WTC11 (cell line): ENCODE measurements at regions not wholly inside any gene's neighbourhood (a gene's known extent, or its start where the extent isn't known, plus 50 kb on each side); places are given as distances from the start of the nearest gene placed in this dataset.

Experiments
- ATAC-seq: fragments of 200-7000 bp; cut with Tn5 transposase; 2 replicates; pipeline ENCODE4 v1.10.0; 2021; ENCODE audit warnings: mild to moderate bottlenecking, moderate library complexity
- CTCF ChIA-PET: fragments of 300-600 bp; sonication (Branson Sonifier 250); formaldehyde crosslinking; loops from one replicate; lab custom pipeline; 2021; ENCODE audit warnings: antibody characterized with exemption; lab: Charles Lee
- POLR2A ChIA-PET: fragments of 350-600 bp; sonication (Branson Sonifier 250); formaldehyde crosslinking; loops from one replicate; lab custom pipeline; 2021; ENCODE audit warnings: antibody characterized with exemption; lab: Charles Lee
- DNase-seq: peaks from one replicate; pipeline ENCODE4 v3.0.0; 2021; ENCODE audit warnings: low spot score
- H3K27ac Mint-ChIP-seq: 2 replicates; pipeline ENCODE4 v1.8.0; 2021; ENCODE audit warnings: mixed read lengths
- H3K27me3 Mint-ChIP-seq: 2 replicates; pipeline ENCODE4 v1.8.0; 2021; ENCODE audit warnings: low read depth, mild to moderate bottlenecking, moderate library complexity, mixed read lengths
- H3K36me3 Mint-ChIP-seq: 2 replicates; pipeline ENCODE4 v1.8.0; 2021; ENCODE audit warnings: mixed read lengths
- H3K4me1 Mint-ChIP-seq: 2 replicates; pipeline ENCODE4 v1.8.0; 2022; ENCODE audit warnings: mixed read lengths
- H3K4me3 Mint-ChIP-seq: 2 replicates; pipeline ENCODE4 v1.8.0; 2021; ENCODE audit warnings: mild to moderate bottlenecking, moderate library complexity, mixed read lengths
- H3K9me3 Mint-ChIP-seq: 2 replicates; pipeline ENCODE4 v1.8.0; 2021; ENCODE audit warnings: mixed read lengths
- AFF4 ChIP-seq: sonication (generic); formaldehyde crosslinking; IDR thresholded peaks from 2 replicates; pipeline ENCODE4 v1.8.1; 2023; ENCODE audit warnings: mild to moderate bottlenecking, missing genetic modification reagents, borderline replicate concordance
- ARID4B ChIP-seq: sonication (generic); formaldehyde crosslinking; IDR thresholded peaks from 2 replicates; pipeline ENCODE4 v1.8.0; 2023; ENCODE audit warnings: missing genetic modification reagents, mild to moderate bottlenecking, borderline replicate concordance
- ATF6 ChIP-seq: sonication (generic); formaldehyde crosslinking; IDR thresholded peaks from 2 replicates; pipeline ENCODE4 v1.8.1; 2023; ENCODE audit warnings: mild to moderate bottlenecking, missing genetic modification reagents
- CREM ChIP-seq: sonication (generic); formaldehyde crosslinking; IDR thresholded peaks from 2 replicates; pipeline ENCODE4 v1.8.1; 2022; ENCODE audit warnings: mild to moderate bottlenecking, missing genetic modification reagents, moderate library complexity
- ESRRA ChIP-seq: sonication (generic); formaldehyde crosslinking; IDR thresholded peaks from 2 replicates; pipeline ENCODE4 v1.8.1; 2022; ENCODE audit warnings: mild to moderate bottlenecking, missing genetic modification reagents, borderline replicate concordance
- HMGXB4 ChIP-seq: sonication (generic); formaldehyde crosslinking; IDR thresholded peaks from 2 replicates; pipeline ENCODE4 v1.8.1; 2023; ENCODE audit warnings: mild to moderate bottlenecking, moderate library complexity, missing genetic modification reagents
- IRF1 ChIP-seq: sonication (generic); formaldehyde crosslinking; IDR thresholded peaks from 2 replicates; pipeline ENCODE4 v1.8.0; 2023; ENCODE audit warnings: missing genetic modification reagents
- KAT7 ChIP-seq: sonication (generic); formaldehyde crosslinking; IDR thresholded peaks from 2 replicates; pipeline ENCODE4 v1.8.1; 2023; ENCODE audit warnings: missing genetic modification reagents, mild to moderate bottlenecking, borderline replicate concordance
- MYBL2 ChIP-seq: sonication (generic); formaldehyde crosslinking; IDR thresholded peaks from 2 replicates; pipeline ENCODE4 v1.8.1; 2023; ENCODE audit warnings: mild to moderate bottlenecking, moderate library complexity, missing genetic modification reagents
- NFYB ChIP-seq: sonication (generic); formaldehyde crosslinking; conservative IDR thresholded peaks from 2 replicates; pipeline ENCODE4 v1.8.0; 2022; ENCODE audit warnings: low read depth, missing genetic modification reagents
- NR2C2 ChIP-seq: sonication (generic); formaldehyde crosslinking; IDR thresholded peaks from 2 replicates; pipeline ENCODE4 v1.8.0; 2022; ENCODE audit warnings: mild to moderate bottlenecking, missing genetic modification reagents
- RORB ChIP-seq: fragments of 250-450 bp; sonication (Bioruptor Pico); IDR thresholded peaks from 2 replicates; pipeline ENCODE4 v1.9.0; 2021; ENCODE audit warnings: mild to moderate bottlenecking
- SP1 ChIP-seq: sonication (generic); formaldehyde crosslinking; conservative IDR thresholded peaks from 2 replicates; pipeline ENCODE4 v1.8.1; 2022; ENCODE audit warnings: missing genetic modification reagents
- TP53 ChIP-seq: sonication (generic); formaldehyde crosslinking; IDR thresholded peaks from 2 replicates; pipeline ENCODE4 v1.8.1; 2023; ENCODE audit warnings: mild to moderate bottlenecking, missing genetic modification reagents
- ZNF219 ChIP-seq: sonication (generic); formaldehyde crosslinking; IDR thresholded peaks from 2 replicates; pipeline ENCODE4 v1.8.0; 2023; ENCODE audit warnings: missing genetic modification reagents, mild to moderate bottlenecking, borderline replicate concordance
- ZNF512 ChIP-seq: sonication (generic); formaldehyde crosslinking; IDR thresholded peaks from 2 replicates; pipeline ENCODE4 v1.8.1; 2022; ENCODE audit warnings: missing genetic modification reagents, borderline replicate concordance
- ZNF671 ChIP-seq: fragments of 250-450 bp; sonication (Bioruptor Pico); IDR thresholded peaks from 2 replicates; pipeline ENCODE4 v1.8.0; 2021; ENCODE audit warnings: mild to moderate bottlenecking
- ZSCAN18 ChIP-seq: fragments of 250-450 bp; sonication (Bioruptor Pico); IDR thresholded peaks from 2 replicates; pipeline ENCODE4 v2.1.2; 2022; ENCODE audit warnings: mild to moderate bottlenecking, moderate library complexity

- Mint-ChIP-seq H3K4me3 (no peak overlapping the region), H3K9me3 (peaks cover 16% of the 10 kb centered on the region), H3K4me1 (no peaks in the 10 kb centered on the region), H3K36me3 (peaks cover 8% of the 10 kb centered on the region), H3K27me3 (no peaks in the 10 kb centered on the region; the same call in 1 of the 2 replicates)
- CTCF ChIA-PET: no interaction called here
- no peak for ATAC-seq
- no peak for TF ChIP-seq ZNF671 (CRISPR knock-in tag)
- no peak for TF ChIP-seq SP1 (CRISPR knock-in tag)
- no peak for TF ChIP-seq HMGXB4 (CRISPR knock-in tag)
- no peak for TF ChIP-seq ZNF219 (CRISPR knock-in tag)
- TF ChIP-seq, all 79 proteins: peak for 0
- POLR2A ChIA-PET: no interaction called here
- no peak overlapping the region for H3K27ac Mint-ChIP-seq
- DNase-seq: no peak
Observed at GRCh38 chr22:49251371-49251770, 576.3 kb downstream of the BRD1 start.

- Mint-ChIP-seq H3K36me3 (no peaks in the 10 kb centered on the region), H3K4me3 (no peak overlapping the region), H3K4me1 (no peaks in the 10 kb centered on the region), H3K9me3 (peaks cover 15% of the 10 kb centered on the region), H3K27me3 (no peaks in the 10 kb centered on the region; the same call in 1 of the 2 replicates), H3K27ac (no peak overlapping the region)
- ChIA-PET CTCF (no interaction called here), POLR2A (no interaction called here)
- ATAC-seq (no peak; the same call in 1 of the 2 replicates), DNase-seq (no peak)
- no peak for TF ChIP-seq NR2C2 (CRISPR knock-in tag)
- TF ChIP-seq ZNF512: no peak
- TF ChIP-seq KAT7 (CRISPR knock-in tag): no peak
- TF ChIP-seq ESRRA (CRISPR knock-in tag): no peak
- TF ChIP-seq MYBL2 (CRISPR knock-in tag): no peak
- no peak for TF ChIP-seq ZSCAN18 (CRISPR knock-in tag)
- TF ChIP-seq AFF4: no peak
- no peak for TF ChIP-seq RORB (CRISPR knock-in tag)
- TF ChIP-seq IRF1 (CRISPR knock-in tag): no peak
- no peak for TF ChIP-seq TP53 (CRISPR knock-in tag)
- TF ChIP-seq ARID4B (CRISPR knock-in tag): no peak
- no peak for TF ChIP-seq ATF6 (CRISPR knock-in tag)
- no peak for TF ChIP-seq NFYB (CRISPR knock-in tag)
- TF ChIP-seq CREM: no peak
Observed at GRCh38 chr22:49247194-49247924, 580.3 kb downstream of the BRD1 start.
